G401.6 (cell line): ENCODE measurements at regions not wholly inside any gene's neighbourhood (a gene's known extent, or its start where the extent isn't known, plus 50 kb on each side); places are given as distances from the start of the nearest gene placed in this dataset.
"Not testable (repeated sequence)": the region's sequence is repeated elsewhere in the genome, so short reads cannot be mapped to it uniquely, and the experiment has no call there.

Experiments used
- FAIRE-seq: peaks from 2 replicates; lab custom pipeline; 2012; peaks lifted over from hg19 to GRCh38; lab: Jason Lieb, UNC

GRCh38 chr6:27617700-27618689, 145.1 kb upstream of the ZNF184 start:
- FAIRE-seq = peak; percentile 81

- FAIRE-seq = no peak
Measured at GRCh38 chr6:27617046-27617687, 144.3 kb upstream of the ZNF184 start.

- no peak for FAIRE-seq
Measured at GRCh38 chr6:27616328-27617045, 143.6 kb upstream of the ZNF184 start.

- FAIRE-seq = no peak
Measured at GRCh38 chr6:27611451-27611850, 138.5 kb upstream of the ZNF184 start.

GRCh38 chr6:27608916-27609883, 136.3 kb upstream of the ZNF184 start:
- peak; percentile 94 for FAIRE-seq

- FAIRE-seq = peak; percentile 96
Measured at GRCh38 chr6:27605401-27606342, 132.8 kb upstream of the ZNF184 start.

GRCh38 chr6:27604986-27605385, 132.1 kb upstream of the ZNF184 start:
- FAIRE-seq = no peak

- FAIRE-seq = no peak
Measured at GRCh38 chr6:27601668-27602254, 128.9 kb upstream of the ZNF184 start.

GRCh38 chr6:27599859-27600532, 127.1 kb upstream of the ZNF184 start:
- no peak for FAIRE-seq

GRCh38 chr6:27597031-27597567, 124.2 kb upstream of the ZNF184 start:
- not testable (repeated sequence) for FAIRE-seq

GRCh38 chr6:27593861-27594260, 121.0 kb upstream of the ZNF184 start:
- FAIRE-seq = no peak

GRCh38 chr6:27593200-27593818, 120.4 kb upstream of the ZNF184 start:
- no peak for FAIRE-seq

GRCh38 chr6:27592481-27593199, 119.7 kb upstream of the ZNF184 start:
- peak; percentile 99 for FAIRE-seq

- FAIRE-seq = peak; percentile 39
Measured at GRCh38 chr6:27591699-27592480, 119.0 kb upstream of the ZNF184 start.

- FAIRE-seq = not testable (repeated sequence)
Measured at GRCh38 chr6:27585316-27585715, 112.4 kb upstream of the ZNF184 start.

GRCh38 chr6:27584326-27584725, 111.4 kb upstream of the ZNF184 start:
- no peak for FAIRE-seq
